ENCODE measurements at regions not wholly inside any gene's neighbourhood (a gene's known extent, or its start where the extent isn't known, plus 50 kb on each side); places are given as distances from the start of the nearest gene placed in this dataset.

GRCh38 chr13:34862716-34863115 lies 79.4 kb upstream of the NBEA start:
- H4K20me1 ChIP-seq: no peaks in the 10 kb centered on the region
- H3K9ac ChIP-seq: no peak overlapping the region
- no peak for TF ChIP-seq Cebpa-rat (IDR thresholded peaks at IDR 0.05)
- no peaks in the 10 kb centered on the region for H3K9me3 ChIP-seq (replicated peaks in 1 of 11)
- no peaks in the 10 kb centered on the region for H3K4me1 ChIP-seq
- no peaks in the 10 kb centered on the region for H3K27me3 ChIP-seq
- H3K4me2 ChIP-seq: no peak overlapping the region
- no peak overlapping the region for H3K4me3 ChIP-seq
- H3K36me3 ChIP-seq: no peaks in the 10 kb centered on the region
- no peak overlapping the region for H3K27ac ChIP-seq

GRCh38 chr13:34863360-34864135 lies 78.5 kb upstream of the NBEA start:
- Histone ChIP-seq H3K4me3 (no peak overlapping the region), H3K27me3 (no peaks in the 10 kb centered on the region), H3K9ac (no peak overlapping the region), H4K20me1 (no peaks in the 10 kb centered on the region), H3K27ac (no peak overlapping the region), H3K36me3 (no peaks in the 10 kb centered on the region), H3K9me3 (replicated peaks in 1 of 11) (no peaks in the 10 kb centered on the region), H3K4me2 (no peak overlapping the region), H3K4me1 (no peaks in the 10 kb centered on the region)
- TF ChIP-seq Cebpa-rat (IDR thresholded peaks at IDR 0.05): no peak

- Histone ChIP-seq H3K4me2 (no peak overlapping the region), H3K27ac (no peak overlapping the region), H3K9me3 (replicated peaks in 1 of 11) (no peaks in the 10 kb centered on the region), H3K4me1 (no peaks in the 10 kb centered on the region), H3K36me3 (no peaks in the 10 kb centered on the region), H3K9ac (no peak overlapping the region), H3K4me3 (no peak overlapping the region), H4K20me1 (no peaks in the 10 kb centered on the region), H3K27me3 (no peaks in the 10 kb centered on the region)
- TF ChIP-seq Cebpa-rat (IDR thresholded peaks at IDR 0.05): no peak
Observed at GRCh38 chr13:34864671-34865070, 77.4 kb upstream of the NBEA start.

- Histone ChIP-seq H3K9ac (no peak overlapping the region), H3K4me2 (no peak overlapping the region), H3K36me3 (no peaks in the 10 kb centered on the region), H3K4me3 (no peak overlapping the region), H4K20me1 (no peaks in the 10 kb centered on the region), H3K27me3 (no peaks in the 10 kb centered on the region), H3K27ac (no peak overlapping the region; a peak in 1 of 22 replicates), H3K9me3 (replicated peaks in 1 of 11) (no peaks in the 10 kb centered on the region), H3K4me1 (no peaks in the 10 kb centered on the region)
- TF ChIP-seq Cebpa-rat (IDR thresholded peaks at IDR 0.05): no peak
Observed at GRCh38 chr13:34867590-34867989, 74.5 kb upstream of the NBEA start.

GRCh38 chr13:34868733-34869132 lies 73.3 kb upstream of the NBEA start:
- Histone ChIP-seq H3K36me3 (no peaks in the 10 kb centered on the region), H3K4me2 (no peak overlapping the region), H3K9ac (no peak overlapping the region), H3K27me3 (no peaks in the 10 kb centered on the region), H3K4me3 (no peak overlapping the region), H3K9me3 (replicated peaks in 1 of 11) (no peaks in the 10 kb centered on the region), H3K27ac (no peak overlapping the region), H4K20me1 (no peaks in the 10 kb centered on the region), H3K4me1 (no peaks in the 10 kb centered on the region)
- no peak for TF ChIP-seq Cebpa-rat (IDR thresholded peaks at IDR 0.05)

GRCh38 chr13:34869696-34870095 lies 72.4 kb upstream of the NBEA start:
- no peak overlapping the region for H3K9ac ChIP-seq
- H4K20me1 ChIP-seq: no peaks in the 10 kb centered on the region
- no peak for TF ChIP-seq Cebpa-rat (IDR thresholded peaks at IDR 0.05)
- no peak overlapping the region for H3K4me2 ChIP-seq
- no peak overlapping the region for H3K4me3 ChIP-seq
- H3K27ac ChIP-seq: no peak overlapping the region
- H3K27me3 ChIP-seq: no peaks in the 10 kb centered on the region
- no peaks in the 10 kb centered on the region for H3K4me1 ChIP-seq
- H3K36me3 ChIP-seq: no peaks in the 10 kb centered on the region
- no peaks in the 10 kb centered on the region for H3K9me3 ChIP-seq (replicated peaks in 1 of 11)

GRCh38 chr13:34878329-34878728 lies 63.7 kb upstream of the NBEA start:
- Histone ChIP-seq H3K27ac (no peak overlapping the region), H3K4me2 (no peak overlapping the region), H3K4me3 (no peak overlapping the region), H3K9ac (no peak overlapping the region), H4K20me1 (no peaks in the 10 kb centered on the region), H3K4me1 (no peaks in the 10 kb centered on the region), H3K27me3 (no peaks in the 10 kb centered on the region), H3K36me3 (no peaks in the 10 kb centered on the region), H3K9me3 (replicated peaks in 1 of 11) (no peaks in the 10 kb centered on the region)
- TF ChIP-seq Cebpa-rat (IDR thresholded peaks at IDR 0.05): no peak

- Histone ChIP-seq H3K4me2 (no peak overlapping the region), H3K9ac (no peak overlapping the region), H3K4me1 (no peaks in the 10 kb centered on the region), H3K36me3 (no peaks in the 10 kb centered on the region), H3K9me3 (replicated peaks in 1 of 11) (no peaks in the 10 kb centered on the region), H3K4me3 (no peak overlapping the region), H3K27me3 (no peaks in the 10 kb centered on the region), H3K27ac (no peak overlapping the region), H4K20me1 (no peaks in the 10 kb centered on the region)
- TF ChIP-seq Cebpa-rat (IDR thresholded peaks at IDR 0.05): no peak
Observed at GRCh38 chr13:34879851-34880250, 62.2 kb upstream of the NBEA start.

- no peaks in the 10 kb centered on the region for H3K27me3 ChIP-seq
- no peak for TF ChIP-seq Cebpa-rat (IDR thresholded peaks at IDR 0.05)
- H3K4me1 ChIP-seq: no peaks in the 10 kb centered on the region
- H3K4me2 ChIP-seq: no peak overlapping the region
- no peak overlapping the region for H3K27ac ChIP-seq
- H3K4me3 ChIP-seq: no peak overlapping the region
- no peaks in the 10 kb centered on the region for H3K9me3 ChIP-seq (replicated peaks in 1 of 11)
- no peak overlapping the region for H3K9ac ChIP-seq
- H3K36me3 ChIP-seq: no peaks in the 10 kb centered on the region
- no peaks in the 10 kb centered on the region for H4K20me1 ChIP-seq
Observed at GRCh38 chr13:34881494-34881893, 60.6 kb upstream of the NBEA start.

GRCh38 chr13:34883396-34883795 lies 58.7 kb upstream of the NBEA start:
- no peak overlapping the region for H3K27ac ChIP-seq
- no peaks in the 10 kb centered on the region for H3K4me1 ChIP-seq
- H3K4me2 ChIP-seq: no peak overlapping the region
- no peak overlapping the region for H3K9ac ChIP-seq
- H3K36me3 ChIP-seq: no peaks in the 10 kb centered on the region
- H3K4me3 ChIP-seq: no peak overlapping the region
- H4K20me1 ChIP-seq: no peaks in the 10 kb centered on the region
- no peak for TF ChIP-seq Cebpa-rat (IDR thresholded peaks at IDR 0.05)
- no peaks in the 10 kb centered on the region for H3K27me3 ChIP-seq
- no peaks in the 10 kb centered on the region for H3K9me3 ChIP-seq (replicated peaks in 1 of 11)
